ENCODE measurements at regions not wholly inside any gene's neighbourhood (a gene's known extent, or its start where the extent isn't known, plus 50 kb on each side); places are given as distances from the start of the nearest gene placed in this dataset.
"Not testable (repeated sequence)": the region's sequence is repeated elsewhere in the genome, so short reads cannot be mapped to it uniquely, and the experiment has no call there.

- DNase-seq (ENCODE audit: low spot score): no peak
These were observed 245.8 kb downstream of the SOX9 start for GRCh38 chr17:72366626-72367025.

DNA sequence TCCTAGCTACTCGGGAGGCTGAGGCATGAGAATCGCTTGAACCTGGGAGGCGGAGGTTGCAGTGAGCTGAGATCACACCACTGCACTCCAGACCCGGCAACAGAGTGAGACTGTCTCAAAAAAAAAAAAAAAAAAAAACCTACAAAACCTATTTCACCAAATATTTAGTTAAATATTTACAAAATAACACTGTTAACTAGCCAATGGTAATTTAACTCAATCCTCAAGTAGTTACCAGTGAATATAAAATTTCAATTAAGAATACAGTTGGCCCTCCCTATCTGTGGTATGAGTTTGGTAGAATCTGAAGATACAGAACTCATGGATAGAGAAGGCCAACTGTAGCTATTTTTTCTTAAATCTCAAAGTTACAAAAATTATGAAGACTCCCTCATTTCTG is 247.4 kb downstream of the SOX9 start:
- no peak for DNase-seq (ENCODE audit: low spot score)

DNA sequence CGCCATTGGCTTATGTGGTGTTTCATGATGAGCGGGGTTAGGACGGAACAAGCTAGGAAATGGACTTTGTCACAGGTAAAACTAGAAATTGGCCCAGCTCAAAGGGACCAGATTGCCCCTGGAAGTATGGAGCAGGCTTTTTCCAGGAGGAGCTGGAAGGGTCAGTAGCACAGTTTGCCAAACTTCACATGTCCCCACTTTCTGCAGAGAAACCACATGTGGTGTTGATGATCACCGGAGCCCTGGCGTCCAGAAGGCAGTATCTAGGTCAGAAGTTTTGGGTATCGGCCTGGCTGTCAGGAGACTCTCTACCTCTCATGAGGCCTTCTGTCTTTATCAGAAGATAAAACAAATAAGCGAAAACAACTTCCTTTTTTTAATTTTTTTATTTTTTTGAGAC is 248.5 kb downstream of the SOX9 start:
- DNase-seq (ENCODE audit: low spot score): no peak

DNA sequence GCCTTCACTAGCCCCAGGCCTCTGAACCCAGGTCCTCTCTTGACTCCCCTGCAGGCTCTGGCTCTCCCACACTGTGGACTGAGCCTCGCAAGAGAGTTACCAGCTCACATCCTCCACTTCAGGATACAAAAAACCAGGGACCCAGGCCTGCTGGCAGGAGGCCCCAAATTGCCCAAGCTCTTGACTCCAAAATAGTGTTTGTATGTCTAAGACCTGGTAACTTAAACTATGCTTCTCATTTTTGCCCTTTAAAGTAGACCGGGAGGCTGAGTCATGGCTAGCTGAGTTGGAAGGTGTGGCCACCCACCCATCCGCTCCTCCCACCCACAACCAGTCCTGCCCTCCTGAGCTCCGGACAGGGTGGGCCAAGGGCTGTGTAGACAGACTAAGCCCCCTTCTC is 250.0 kb downstream of the SOX9 start:
- peak; percentile 37 for DNase-seq (ENCODE audit: low spot score)

GRCh38 chr17:72372185-72372584 is 251.4 kb downstream of the SOX9 start:
- DNase-seq (ENCODE audit: low spot score): no peak

DNA sequence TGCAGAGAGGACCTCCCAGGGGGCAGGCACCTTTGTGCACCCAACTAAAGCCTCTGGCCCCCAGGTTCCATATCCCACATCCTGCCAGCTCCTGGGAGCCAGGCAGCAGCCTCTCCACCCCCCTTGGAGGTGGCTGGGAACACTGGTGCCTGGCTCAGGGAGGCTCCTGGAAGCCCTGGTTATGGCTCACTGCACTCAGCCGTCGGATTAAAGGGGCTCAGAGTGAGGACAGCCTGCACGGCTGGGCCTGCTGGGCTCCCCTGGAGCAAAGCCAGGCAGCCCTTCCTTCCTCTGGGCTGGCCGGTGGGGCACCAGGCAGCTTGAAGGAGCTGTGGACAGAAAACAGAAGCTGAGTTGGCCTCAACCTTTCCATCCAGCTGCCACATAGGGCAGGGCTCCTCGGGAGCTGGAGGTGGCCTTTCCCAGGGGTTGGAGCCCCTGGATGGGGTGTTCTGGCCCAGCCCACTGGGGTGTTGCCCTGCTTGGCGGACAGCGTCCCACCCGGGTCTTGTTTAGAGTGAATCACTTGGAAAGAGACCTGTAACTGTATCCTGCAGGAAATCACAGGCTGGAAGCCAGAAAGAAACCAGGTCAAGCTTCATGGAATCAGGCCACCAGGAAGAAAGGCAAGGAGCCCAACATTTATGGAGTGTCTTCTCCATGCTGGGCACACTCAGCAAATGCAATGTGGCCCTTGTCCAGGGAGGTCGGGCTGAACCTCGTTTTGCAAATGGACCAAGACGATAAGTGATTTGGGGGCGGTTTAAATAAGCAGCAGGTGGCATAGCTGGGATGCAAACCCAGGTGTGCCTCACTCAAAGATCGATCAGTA is 253.3 kb downstream of the SOX9 start:
- no peak for DNase-seq (ENCODE audit: low spot score)

DNA sequence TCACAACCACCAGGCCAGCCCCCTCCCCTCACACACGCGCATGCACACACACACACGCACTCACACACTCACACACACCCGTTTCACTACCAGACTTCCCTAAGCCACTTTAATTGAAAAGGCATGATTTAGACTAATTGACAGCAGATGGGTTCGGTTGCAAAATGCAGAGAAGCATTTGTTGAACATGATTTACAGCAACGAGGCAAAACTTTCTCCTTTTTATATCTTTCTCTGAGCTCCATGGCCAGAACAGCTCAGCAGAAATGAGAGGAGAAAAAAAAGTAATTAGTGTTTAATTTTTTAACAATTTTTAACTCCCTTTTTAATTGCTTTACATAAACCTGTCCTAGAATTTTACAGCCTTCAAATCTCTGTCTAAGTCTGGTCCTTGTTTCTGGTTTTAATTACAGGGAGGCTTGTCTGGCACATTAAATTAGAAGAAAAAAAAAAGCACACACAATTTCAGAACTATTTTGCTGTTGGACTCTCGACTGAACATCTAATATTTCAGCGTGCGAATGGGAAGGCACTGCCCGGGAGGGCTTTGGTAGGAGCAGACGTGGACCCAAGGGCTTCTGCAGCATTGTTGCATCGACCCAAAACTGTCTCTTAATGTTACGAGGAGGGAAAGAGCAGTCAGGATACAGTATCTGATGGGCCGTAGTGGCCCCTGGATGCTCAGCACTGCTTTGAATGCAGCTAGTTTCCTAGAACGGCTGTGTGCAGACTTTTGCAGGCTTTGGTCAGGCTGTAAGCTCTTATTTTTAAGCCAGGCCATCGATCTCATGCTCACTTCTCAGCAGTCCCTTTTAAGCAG is 255.9 kb downstream of the SOX9 start:
- no peak for DNase-seq (ENCODE audit: low spot score)

DNA sequence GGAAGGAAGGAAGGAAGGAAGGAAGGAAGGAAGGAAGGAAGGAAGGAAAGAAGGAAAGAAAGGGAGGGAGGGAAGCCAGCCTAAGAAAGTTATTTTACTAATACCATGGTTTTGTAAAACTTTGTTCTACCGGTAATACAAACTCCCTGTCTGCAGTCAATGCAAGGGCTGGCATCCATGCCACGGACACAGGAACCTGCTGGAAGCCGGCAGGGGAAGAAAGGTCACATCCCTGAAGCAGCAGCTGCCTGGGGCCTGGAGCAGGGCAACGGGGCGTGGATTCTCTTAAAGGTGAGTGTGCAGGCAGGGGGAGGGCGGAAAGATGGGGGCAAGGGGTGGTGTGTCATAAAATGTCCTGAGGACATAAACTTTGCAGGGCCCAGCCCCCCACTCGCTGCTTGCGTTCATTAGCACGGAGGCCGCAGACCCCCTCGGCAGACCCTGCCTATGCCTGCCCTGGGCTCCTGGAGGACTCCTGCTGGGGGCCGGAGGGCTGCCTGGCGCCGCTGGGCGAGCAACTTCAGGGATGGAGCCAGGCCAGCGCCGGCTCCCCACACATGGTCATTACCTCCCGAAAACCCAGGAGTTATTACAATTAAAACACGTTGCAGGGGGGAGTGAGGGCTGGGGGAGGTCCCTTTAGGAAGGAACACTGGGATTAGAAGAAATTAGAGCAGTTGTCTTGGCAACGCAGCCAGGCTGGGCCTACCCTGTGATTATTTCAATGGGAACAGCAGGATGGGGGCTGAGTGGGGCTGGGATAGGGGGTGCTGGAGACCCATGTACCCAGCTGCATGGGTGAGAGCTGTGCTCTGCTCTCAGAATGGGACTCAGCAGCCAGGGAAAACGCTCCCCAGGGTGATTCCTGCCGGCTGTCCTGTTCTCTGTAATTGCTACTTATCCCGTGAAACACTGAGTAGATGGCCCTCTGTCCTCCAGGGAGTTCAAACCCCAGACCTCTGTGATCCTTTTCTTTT is 257.9 kb downstream of the SOX9 start:
- DNase-seq (ENCODE audit: low spot score): no peak

GRCh38 chr17:72379516-72379915 is 258.7 kb downstream of the SOX9 start:
- DNase-seq (ENCODE audit: low spot score): no peak

- DNase-seq (ENCODE audit: low spot score): no peak
These were observed 259.3 kb downstream of the SOX9 start for GRCh38 chr17:72380120-72380519.

GRCh38 chr17:72380737-72381136 is 259.9 kb downstream of the SOX9 start:
- DNase-seq (ENCODE audit: low spot score): no peak

DNA sequence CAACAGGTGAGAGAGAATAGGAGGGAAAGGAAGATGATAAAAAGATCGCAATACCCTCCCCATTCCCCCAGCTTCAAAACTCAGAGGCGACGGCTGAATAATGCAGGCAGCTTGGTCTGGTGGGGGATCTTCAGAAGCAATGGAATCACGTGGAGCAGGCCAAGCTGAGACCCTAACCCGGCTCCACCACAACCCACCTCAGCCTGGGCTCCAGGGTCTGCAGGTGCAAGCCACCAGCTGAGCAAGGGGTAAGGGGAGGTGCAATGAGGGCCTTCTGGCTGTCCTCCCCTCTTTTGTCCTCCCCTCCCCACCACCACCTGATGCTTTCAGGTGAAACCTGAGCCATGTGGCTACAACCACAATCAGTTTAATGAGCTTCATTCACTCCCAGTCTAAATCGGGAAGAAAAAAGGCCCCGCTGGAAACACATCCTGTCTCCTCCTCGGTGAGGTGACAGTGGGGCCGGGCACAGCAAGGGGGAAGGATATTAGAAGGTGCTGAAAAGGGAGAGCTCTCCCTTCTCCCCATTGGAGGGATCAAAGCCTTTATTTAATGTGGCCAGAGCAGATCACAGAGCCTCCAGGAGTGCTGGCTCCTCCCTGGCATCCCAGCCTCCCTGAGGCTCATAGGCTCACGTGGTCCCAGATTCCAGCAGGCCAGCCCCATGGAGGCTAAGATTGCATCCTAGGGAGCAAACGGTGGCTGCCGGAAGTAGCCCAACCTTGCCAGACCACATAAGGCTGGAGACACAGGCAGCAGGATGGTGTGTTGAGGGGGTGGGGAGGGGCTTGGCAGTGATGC is 261.0 kb downstream of the SOX9 start:
- DNase-seq (ENCODE audit: low spot score): peak; percentile 34

GRCh38 chr17:72382971-72383722 is 262.3 kb downstream of the SOX9 start:
- no peak for DNase-seq (ENCODE audit: low spot score)

DNA sequence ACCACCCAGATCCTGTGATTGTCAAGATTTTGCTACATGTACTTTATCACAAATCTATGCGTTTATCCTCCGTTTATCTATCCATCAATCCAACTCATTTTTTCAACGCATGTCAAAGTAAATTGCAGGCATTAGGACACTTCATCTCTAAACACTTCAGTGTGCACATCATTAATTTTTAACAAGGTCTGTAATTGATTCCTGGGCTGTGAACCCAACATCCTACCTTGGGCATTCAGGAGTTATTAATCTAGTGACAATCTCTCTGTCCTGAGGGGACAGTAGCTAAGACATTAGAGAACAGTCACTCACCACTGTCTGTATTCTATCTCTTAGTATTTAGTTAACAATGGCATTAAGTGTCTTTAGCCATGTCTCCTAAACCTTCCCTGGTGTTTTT is 264.7 kb downstream of the SOX9 start:
- DNase-seq (ENCODE audit: low spot score): no peak

GRCh38 chr17:72386173-72386572 is 265.4 kb downstream of the SOX9 start:
- DNase-seq (ENCODE audit: low spot score): not testable (repeated sequence)

- DNase-seq (ENCODE audit: low spot score): no peak
These were observed 265.9 kb downstream of the SOX9 start for GRCh38 chr17:72386619-72387237.

DNA sequence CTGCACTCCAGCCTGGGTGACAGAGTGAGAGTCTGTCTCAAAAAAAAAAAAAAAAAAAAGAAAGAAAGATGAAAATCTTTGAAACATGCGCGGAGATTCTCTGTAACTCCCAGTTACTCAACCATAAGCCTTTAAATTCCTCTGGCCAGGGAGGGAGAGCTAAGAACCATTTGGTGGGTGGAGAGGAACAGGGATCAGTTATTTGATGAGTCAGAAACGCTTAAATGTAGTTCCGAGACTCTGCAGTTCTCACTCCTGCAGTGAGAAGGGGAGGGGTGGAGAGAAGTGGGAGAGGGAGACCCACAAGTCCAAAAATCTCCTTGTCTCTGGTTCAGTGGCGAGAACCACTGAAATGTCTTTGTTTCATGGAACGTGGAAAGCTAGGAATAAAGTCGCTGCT is 266.7 kb downstream of the SOX9 start:
- DNase-seq (ENCODE audit: low spot score): no peak

- DNase-seq (ENCODE audit: low spot score): no peak
These were observed 267.1 kb downstream of the SOX9 start for GRCh38 chr17:72387969-72388368.

DNA sequence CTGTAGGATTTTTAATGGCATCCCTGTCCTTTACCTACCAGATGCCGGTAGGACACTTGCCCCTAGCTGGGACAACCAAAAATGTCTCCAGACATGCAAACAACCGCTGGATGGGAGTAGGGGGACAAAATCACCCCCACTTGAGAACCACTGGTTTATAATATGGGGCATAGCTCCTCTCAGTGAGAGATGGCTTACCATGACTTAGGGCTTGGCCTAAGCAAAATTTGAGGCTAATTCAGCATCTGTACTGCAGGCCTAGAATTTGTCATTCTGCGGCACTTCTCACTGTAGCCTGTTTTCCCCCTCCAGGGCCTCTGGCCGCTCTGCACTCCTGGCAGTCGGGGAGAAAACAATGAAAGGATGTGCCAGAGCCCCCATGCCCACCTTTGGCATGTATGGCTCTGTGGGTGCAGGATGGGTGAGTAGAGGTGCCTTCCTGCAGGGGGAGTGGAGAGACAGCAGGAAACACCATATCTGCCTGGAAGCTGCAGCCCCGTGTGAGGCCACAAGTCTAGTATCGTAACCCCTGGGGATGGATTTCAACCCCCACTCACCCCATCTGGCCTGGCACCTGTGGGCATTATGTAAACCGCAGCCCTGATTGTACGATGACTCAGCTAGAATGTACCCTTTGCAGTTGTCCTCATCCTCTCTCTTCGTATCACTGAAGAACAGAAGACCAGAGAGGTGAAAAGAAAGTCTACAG is 268.1 kb downstream of the SOX9 start:
- no peak for DNase-seq (ENCODE audit: low spot score)

Measured in LoVo (cell line).